PC-9 (cell line): ENCODE measurements at regions not wholly inside any gene's neighbourhood (a gene's known extent, or its start where the extent isn't known, plus 50 kb on each side); places are given as distances from the start of the nearest gene placed in this dataset.

Experiments
- EZH2 ChIP-seq: fragments of 200-600 bp; sonication (generic); IDR thresholded peaks from 2 replicates; pipeline ENCODE4 v1.8.0; 2017; ENCODE audit warnings: antibody characterized with exemption, low read depth
- TF ChIP-seq, protein P1 (sequence below): fragments of 200-600 bp; sonication (generic); conservative IDR thresholded peaks from 2 replicates; pipeline ENCODE4 v1.6.1; 2017; ENCODE audit warnings: mixed run types, antibody characterized with exemption, mild to moderate bottlenecking, moderate library complexity

DNA sequence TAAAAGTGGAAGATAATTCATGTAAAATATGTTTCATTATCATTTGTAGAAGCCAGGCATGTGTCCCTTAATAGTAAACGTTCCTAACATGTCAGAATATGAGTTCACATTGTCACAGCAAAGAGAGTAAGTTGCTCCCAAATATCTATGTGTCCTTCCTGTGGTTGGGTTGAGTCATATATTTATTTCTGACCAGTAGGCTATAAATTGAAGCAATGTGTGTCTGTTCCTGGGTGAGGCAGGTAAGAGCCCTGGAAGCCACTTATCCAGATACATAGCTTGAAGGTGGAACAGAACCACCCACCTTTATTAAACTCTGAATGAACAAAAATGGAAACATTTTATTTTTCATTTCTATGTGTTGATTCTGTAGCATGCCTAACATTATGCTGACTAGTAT, 2251.6 kb downstream of the NCAM2 start:
- no peak for TF ChIP-seq EZH2
- TF ChIP-seq, protein P1, sequence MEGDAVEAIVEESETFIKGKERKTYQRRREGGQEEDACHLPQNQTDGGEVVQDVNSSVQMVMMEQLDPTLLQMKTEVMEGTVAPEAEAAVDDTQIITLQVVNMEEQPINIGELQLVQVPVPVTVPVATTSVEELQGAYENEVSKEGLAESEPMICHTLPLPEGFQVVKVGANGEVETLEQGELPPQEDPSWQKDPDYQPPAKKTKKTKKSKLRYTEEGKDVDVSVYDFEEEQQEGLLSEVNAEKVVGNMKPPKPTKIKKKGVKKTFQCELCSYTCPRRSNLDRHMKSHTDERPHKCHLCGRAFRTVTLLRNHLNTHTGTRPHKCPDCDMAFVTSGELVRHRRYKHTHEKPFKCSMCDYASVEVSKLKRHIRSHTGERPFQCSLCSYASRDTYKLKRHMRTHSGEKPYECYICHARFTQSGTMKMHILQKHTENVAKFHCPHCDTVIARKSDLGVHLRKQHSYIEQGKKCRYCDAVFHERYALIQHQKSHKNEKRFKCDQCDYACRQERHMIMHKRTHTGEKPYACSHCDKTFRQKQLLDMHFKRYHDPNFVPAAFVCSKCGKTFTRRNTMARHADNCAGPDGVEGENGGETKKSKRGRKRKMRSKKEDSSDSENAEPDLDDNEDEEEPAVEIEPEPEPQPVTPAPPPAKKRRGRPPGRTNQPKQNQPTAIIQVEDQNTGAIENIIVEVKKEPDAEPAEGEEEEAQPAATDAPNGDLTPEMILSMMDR, result no peak
